WI38 (cell line): ENCODE measurements at regions not wholly inside any gene's neighbourhood (a gene's known extent, or its start where the extent isn't known, plus 50 kb on each side); places are given as distances from the start of the nearest gene placed in this dataset.
"Not testable (repeated sequence)": the region's sequence is repeated elsewhere in the genome, so short reads cannot be mapped to it uniquely, and the experiment has no call there.

Experiments
- H3K4me3 ChIP-seq: 2 replicates; pipeline ENCODE4 v1.5.1; 2011; ENCODE audit warnings: low read depth, mild to moderate bottlenecking, control low read depth, low read length
- TF ChIP-seq, protein P1 (sequence below): IDR thresholded peaks from 2 replicates; pipeline ENCODE4 v1.5.1; 2012; ENCODE audit warnings: low read depth, mild to moderate bottlenecking, control low read depth, low read length

- no peak overlapping the region for H3K4me3 ChIP-seq
- TF ChIP-seq, protein P1, sequence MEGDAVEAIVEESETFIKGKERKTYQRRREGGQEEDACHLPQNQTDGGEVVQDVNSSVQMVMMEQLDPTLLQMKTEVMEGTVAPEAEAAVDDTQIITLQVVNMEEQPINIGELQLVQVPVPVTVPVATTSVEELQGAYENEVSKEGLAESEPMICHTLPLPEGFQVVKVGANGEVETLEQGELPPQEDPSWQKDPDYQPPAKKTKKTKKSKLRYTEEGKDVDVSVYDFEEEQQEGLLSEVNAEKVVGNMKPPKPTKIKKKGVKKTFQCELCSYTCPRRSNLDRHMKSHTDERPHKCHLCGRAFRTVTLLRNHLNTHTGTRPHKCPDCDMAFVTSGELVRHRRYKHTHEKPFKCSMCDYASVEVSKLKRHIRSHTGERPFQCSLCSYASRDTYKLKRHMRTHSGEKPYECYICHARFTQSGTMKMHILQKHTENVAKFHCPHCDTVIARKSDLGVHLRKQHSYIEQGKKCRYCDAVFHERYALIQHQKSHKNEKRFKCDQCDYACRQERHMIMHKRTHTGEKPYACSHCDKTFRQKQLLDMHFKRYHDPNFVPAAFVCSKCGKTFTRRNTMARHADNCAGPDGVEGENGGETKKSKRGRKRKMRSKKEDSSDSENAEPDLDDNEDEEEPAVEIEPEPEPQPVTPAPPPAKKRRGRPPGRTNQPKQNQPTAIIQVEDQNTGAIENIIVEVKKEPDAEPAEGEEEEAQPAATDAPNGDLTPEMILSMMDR: no peak
Measured at GRCh38 chr14:87254331-87254874, 738.6 kb downstream of the GALC start.

- not testable (repeated sequence) for H3K4me3 ChIP-seq
Measured at GRCh38 chr14:87253791-87254190, 739.2 kb downstream of the GALC start.

- TF ChIP-seq, protein P1: no peak
- H3K4me3 ChIP-seq: no peak overlapping the region
Measured at GRCh38 chr14:87252103-87252502, 740.9 kb downstream of the GALC start.

- TF ChIP-seq, protein P1: no peak
- H3K4me3 ChIP-seq: no peak overlapping the region
Measured at GRCh38 chr14:87251011-87251410, 742.0 kb downstream of the GALC start.

GRCh38 chr14:87241018-87241768 is 751.8 kb downstream of the GALC start:
- TF ChIP-seq, protein P1: no peak
- H3K4me3 ChIP-seq: no peak overlapping the region

- not testable (repeated sequence) for H3K4me3 ChIP-seq
Measured at GRCh38 chr14:87240319-87240718, 752.7 kb downstream of the GALC start.

DNA sequence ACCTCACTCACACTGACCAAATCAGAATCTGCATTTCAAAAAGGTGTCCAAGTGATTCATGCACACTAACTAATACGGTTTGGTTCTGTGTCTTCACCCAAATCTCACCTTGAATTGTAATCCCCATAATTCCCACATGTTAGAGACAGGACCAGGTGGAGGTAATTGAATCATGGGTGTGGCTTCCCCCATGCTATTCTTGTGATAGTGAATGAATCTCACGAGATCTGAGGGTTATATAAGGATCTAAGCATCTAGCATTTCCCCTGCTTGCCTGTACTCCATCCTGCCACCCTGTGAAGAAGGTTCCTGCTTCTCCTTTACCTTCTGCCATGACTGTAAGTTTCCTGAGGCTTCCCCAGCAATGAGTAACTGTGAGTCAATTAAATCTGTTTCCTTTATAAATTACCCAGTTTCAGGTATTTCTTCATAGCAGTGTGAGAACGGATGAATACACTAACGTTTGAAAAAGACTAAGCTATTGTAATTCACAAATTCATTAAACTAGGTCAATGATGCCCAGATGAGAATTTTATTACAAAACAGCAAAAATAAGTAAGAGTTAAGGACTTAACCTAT is 759.1 kb downstream of the GALC start:
- no peak overlapping the region for H3K4me3 ChIP-seq
- TF ChIP-seq, protein P1: no peak

GRCh38 chr14:87233266-87233665 is 759.7 kb downstream of the GALC start:
- TF ChIP-seq, protein P1: no peak
- H3K4me3 ChIP-seq: no peak overlapping the region
